Endothelial cell of umbilical vein (primary cell): ENCODE measurements at regions not wholly inside any gene's neighbourhood (a gene's known extent, or its start where the extent isn't known, plus 50 kb on each side); places are given as distances from the start of the nearest gene placed in this dataset.

Experiments used
- BruUV-seq: library from RNA; stranded (reverse); fragments of 400-500 nt; replicated peaks from 2 replicates; lab custom pipeline; 2021; lab: Mats Ljungman, UMichigan
- CTCF ChIA-PET: fragments of 300-600, 350-600 bp; sonication (Branson Sonifier 250); formaldehyde crosslinking; loops from one replicate; lab custom pipeline; 2021; ENCODE audit warnings: antibody characterized with exemption, inconsistent platforms; lab: Charles Lee
- POLR2A ChIA-PET: fragments of 300-600, 350-600 bp; sonication (Branson Sonifier 250); formaldehyde crosslinking; loops from one replicate; lab custom pipeline; 2021; ENCODE audit warnings: antibody characterized with exemption, inconsistent platforms; lab: Charles Lee
- DNase-seq: peaks from one replicate; pipeline ENCODE4 v3.0.0-alpha.2; 2011; ENCODE audit warnings: low read depth, low spot score
- FAIRE-seq: peaks from 2 replicates; lab custom pipeline; 2011; peaks lifted over from hg19 to GRCh38; lab: Jason Lieb, UNC
- H2AFZ ChIP-seq: 2 replicates; pipeline ENCODE4 v1.6.0; 2012; ENCODE audit warnings: low read depth, low read length, control low read depth, inconsistent platforms
- H3K27ac ChIP-seq: 2 replicates; pipeline ENCODE4 v1.5.1; 2011; ENCODE audit warnings: low read depth, mild to moderate bottlenecking, control low read depth, low read length, moderate library complexity; ENCODE audit not compliant: insufficient read depth
- H3K27me3 ChIP-seq, 2 experiments: 2 replicates each; pipeline versions ENCODE4 v1.6.0 to v1.6.1; 2011; ENCODE audit warnings: low read length in 2 of 2, mixed read lengths in 1 of 2; ENCODE audit not compliant: control insufficient read depth in 2 of 2, insufficient read depth in 2 of 2
- H3K36me3 ChIP-seq, 2 experiments: 2 replicates in 1 of 2; 3 replicates in 1 of 2; pipeline ENCODE4 v1.5.1; 2011; ENCODE audit warnings: low read length in 2 of 2, mild to moderate bottlenecking in 1 of 2, moderate library complexity in 1 of 2; ENCODE audit not compliant: control insufficient read depth in 2 of 2, insufficient read depth in 2 of 2; ENCODE audit errors: extremely low read depth in 1 of 2
- H3K4me1 ChIP-seq: 3 replicates; pipeline ENCODE4 v1.5.1; 2011; ENCODE audit warnings: mild to moderate bottlenecking, low read length; ENCODE audit not compliant: control insufficient read depth, insufficient read depth; ENCODE audit errors: extremely low read depth
- H3K4me2 ChIP-seq: 2 replicates; pipeline ENCODE4 v1.6.1; 2011; ENCODE audit warnings: low read length, control low read depth, mixed read lengths; ENCODE audit not compliant: insufficient read depth
- H3K4me3 ChIP-seq, 3 experiments: fragments of 200-600 bp in 1 of 3; sonication (generic), shearing (Covaris generic) in 1 of 3; replicated peaks in 1 of 3; 2 replicates each; pipeline ENCODE4 v1.5.1; 2011 to 2016; ENCODE audit warnings: control low read depth in 3 of 3, low read length in 3 of 3, mild to moderate bottlenecking in 2 of 3, inconsistent platforms in 1 of 3, low read depth in 1 of 3, moderate library complexity in 1 of 3; ENCODE audit not compliant: insufficient read depth in 1 of 3
- H3K79me2 ChIP-seq: 2 replicates; pipeline ENCODE4 v1.6.0; 2012; ENCODE audit warnings: low read length, inconsistent platforms; ENCODE audit not compliant: control insufficient read depth, insufficient read depth
- H3K9ac ChIP-seq: replicated peaks from 2 replicates; pipeline ENCODE3; 2011; ENCODE audit warnings: low read length, control low read depth; ENCODE audit not compliant: insufficient read depth; ENCODE audit errors: extremely low read depth
- H3K9me1 ChIP-seq: replicated peaks from 3 replicates; pipeline ENCODE4 v1.6.0; 2011; ENCODE audit warnings: mild to moderate bottlenecking, low read length; ENCODE audit not compliant: control insufficient read depth, insufficient read depth; ENCODE audit errors: extremely low read depth
- H3K9me3 ChIP-seq: replicated peaks from 2 replicates; pipeline ENCODE4 v1.5.1; 2012; ENCODE audit warnings: low read length, inconsistent platforms; ENCODE audit not compliant: control insufficient read depth, insufficient read depth
- H4K20me1 ChIP-seq: replicated peaks from 2 replicates; pipeline ENCODE3; 2011; ENCODE audit warnings: mild to moderate bottlenecking, low read length; ENCODE audit not compliant: control insufficient read depth, insufficient read depth; ENCODE audit errors: extremely low read depth
- CTCF ChIP-seq, 2 donors: IDR thresholded peaks; 1 replicate in 1 of 2; 2 replicates in 1 of 2; pipeline ENCODE4 v1.5.1; 2011; ENCODE audit warnings: low read length in 2 of 2, mild to moderate bottlenecking in 2 of 2, moderate library complexity in 2 of 2, control low read depth in 1 of 2, inconsistent platforms in 1 of 2, low read depth in 1 of 2; ENCODE audit not compliant: insufficient read depth in 1 of 2; ENCODE audit errors: extremely low read depth in 1 of 2
- EZH2 ChIP-seq: IDR thresholded peaks from 2 replicates; pipeline ENCODE4 v1.6.1; 2012; ENCODE audit warnings: borderline replicate concordance, low read depth, mild to moderate bottlenecking, moderate library complexity, low read length, inconsistent platforms; ENCODE audit not compliant: severe bottlenecking
- FOS ChIP-seq: IDR thresholded peaks from 2 replicates; pipeline ENCODE4 v1.6.1; 2011; ENCODE audit warnings: mild to moderate bottlenecking, low read length, moderate library complexity, borderline replicate concordance; ENCODE audit not compliant: insufficient read depth
- GATA2 ChIP-seq: IDR thresholded peaks from 2 replicates; pipeline ENCODE4 v1.7.0; 2011; ENCODE audit warnings: low read depth, mild to moderate bottlenecking, moderate library complexity, mixed read lengths, low read length; ENCODE audit not compliant: insufficient read length, insufficient read depth
- JUN ChIP-seq: IDR thresholded peaks from 2 replicates; pipeline ENCODE4 v1.6.1; 2011; ENCODE audit warnings: borderline replicate concordance, low read depth; ENCODE audit not compliant: insufficient read length, insufficient read depth
- MAX ChIP-seq: IDR thresholded peaks from 2 replicates; pipeline ENCODE4 v1.6.1; 2011; ENCODE audit not compliant: insufficient read depth, insufficient read length
- MYC ChIP-seq: IDR thresholded peaks from one replicate; pipeline ENCODE4 v1.6.1; 2011; ENCODE audit warnings: mild to moderate bottlenecking, low read depth, low read length
- POLR2A ChIP-seq: IDR thresholded peaks from 2 replicates; pipeline ENCODE4 v1.6.1; 2012; ENCODE audit warnings: low read depth, mild to moderate bottlenecking, control low read depth, low read length
- POLR2AphosphoS5 ChIP-seq: IDR thresholded peaks from 2 replicates; pipeline ENCODE4 v1.6.1; 2012; ENCODE audit warnings: low read depth, mild to moderate bottlenecking, control low read depth, low read length, moderate library complexity; ENCODE audit not compliant: insufficient read depth
- dilution Hi-C: fragments of 300-500 bp; cut with MboI; formaldehyde crosslinking; loops from one replicate; pipeline ENCODE4 v1.15.0; 2019; ENCODE audit warnings: low sequenced_read_pairs; ENCODE audit not compliant: extremely low pct_ligation_motif_present
- intact Hi-C: fragments of 100-400 bp; cut with micrococcal nuclease; formaldehyde crosslinking; loops from one replicate; pipeline ENCODE4 v1.10.0; 2022

DNA sequence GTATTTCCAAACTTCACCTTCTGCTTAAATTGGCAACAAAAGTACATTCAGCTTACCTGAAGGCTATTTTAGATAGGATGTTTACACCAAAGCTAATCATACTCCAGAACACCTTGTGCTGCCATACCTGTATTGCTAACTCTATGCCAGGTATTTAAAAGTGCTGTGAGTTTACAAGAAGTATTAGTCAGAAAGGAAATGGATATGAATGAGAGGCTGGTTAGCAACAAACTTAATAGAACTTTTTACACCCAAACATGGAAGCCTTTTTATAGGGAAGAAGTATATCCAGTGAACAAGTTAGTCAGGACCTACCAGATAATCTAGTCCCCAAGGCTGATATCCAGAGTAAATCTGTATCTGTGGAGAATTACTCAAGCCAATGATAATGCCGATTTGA lies 131.2 kb upstream of the SPRY1 start:
- TF ChIP-seq POLR2AphosphoS5: no peak
- TF ChIP-seq CTCF (IDR thresholded peaks at IDR 0.05; ENCODE audit: extremely low read depth in 1 of 2, insufficient read depth in 1 of 2, low read depth in 1 of 2, low read length in 2 of 2): no peak
- no peak for TF ChIP-seq GATA2
- no peak for TF ChIP-seq MYC
- TF ChIP-seq MAX: no peak
- no peak for TF ChIP-seq POLR2A
- no peak for TF ChIP-seq JUN
- TF ChIP-seq EZH2: no peak
- no peak for TF ChIP-seq FOS
- DNase-seq (no peak), FAIRE-seq (no peak)
- H3K4me2 ChIP-seq: no peak overlapping the region
- H3K4me3 ChIP-seq: no peak overlapping the region
- intact Hi-C loops: no loop called here
- no peaks in the 10 kb centered on the region for H3K9me1 ChIP-seq
- no peak overlapping the region for H3K9ac ChIP-seq
- no peaks in the 10 kb centered on the region for H4K20me1 ChIP-seq
- dilution Hi-C loops: no loop called here
- BruUV-seq: no TSS peak
- no peak overlapping the region for H3K27ac ChIP-seq
- H3K4me1 ChIP-seq: no peaks in the 10 kb centered on the region
- ChIA-PET CTCF (interaction anchor here (0.5 to 1.0 kb wide), 3 partner anchors 15 to 565 kb away, joined by 3 read pairs; no protein-coding TSS in a partner anchor), POLR2A (no interaction called here)
- no peaks in the 10 kb centered on the region for H3K79me2 ChIP-seq
- no peak overlapping the region for H2AFZ ChIP-seq
- no peaks in the 10 kb centered on the region for H3K9me3 ChIP-seq
- H3K36me3 ChIP-seq: no peaks in the 10 kb centered on the region
- H3K27me3 ChIP-seq: no peaks in the 10 kb centered on the region
